H1 (cell line): ENCODE measurements at regions not wholly inside any gene's neighbourhood (a gene's known extent, or its start where the extent isn't known, plus 50 kb on each side); places are given as distances from the start of the nearest gene placed in this dataset.

ENCODE experiments used
- CTCF ChIA-PET: fragments of 300-600 bp; sonication (Branson Sonifier 250); formaldehyde crosslinking; loops from one replicate; lab custom pipeline; 2021; ENCODE audit not compliant: partially characterized antibody; lab: Charles Lee
- POLR2A ChIA-PET: fragments of 300-600 bp; sonication (Branson Sonifier 250); formaldehyde crosslinking; loops from one replicate; lab custom pipeline; 2021; ENCODE audit warnings: inconsistent platforms; ENCODE audit not compliant: partially characterized antibody; lab: Charles Lee
- DNase-seq, 2 experiments: peaks; one replicate each; pipeline versions ENCODE4 v3.0.0 to v3.0.0-alpha.2; 2010 to 2022; ENCODE audit warnings: low spot score in 2 of 2, low read depth in 1 of 2, mixed read lengths in 1 of 2
- FAIRE-seq: peaks from 2 replicates; lab custom pipeline; 2011; peaks lifted over from hg19 to GRCh38; lab: Jason Lieb, UNC
- H2AFZ ChIP-seq: 2 replicates; pipeline ENCODE4 v1.8.1; 2012; ENCODE audit warnings: low read length, inconsistent platforms
- H2AK5ac ChIP-seq: 2 replicates; pipeline ENCODE4 v1.6.1; 2013; ENCODE audit warnings: low read depth, low read length
- H2BK120ac ChIP-seq: replicated peaks from 2 replicates; pipeline ENCODE3; 2013; ENCODE audit warnings: low read depth, low read length, inconsistent platforms
- H2BK12ac ChIP-seq: 2 replicates; pipeline ENCODE4 v1.6.1; 2013; ENCODE audit warnings: low read depth, low read length
- H2BK15ac ChIP-seq: 2 replicates; pipeline ENCODE4 v1.6.1; 2013; ENCODE audit warnings: low read length
- H2BK20ac ChIP-seq: 2 replicates; pipeline ENCODE4 v1.6.1; 2013; ENCODE audit warnings: low read length
- H2BK5ac ChIP-seq: 2 replicates; pipeline ENCODE4 v1.6.1; 2013; ENCODE audit warnings: low read depth, low read length
- H3K14ac ChIP-seq: 2 replicates; pipeline ENCODE4 v1.6.1; 2013; ENCODE audit warnings: inconsistent platforms; ENCODE audit not compliant: insufficient read length
- H3K18ac ChIP-seq: 2 replicates; pipeline ENCODE4 v1.6.1; 2013; ENCODE audit warnings: low read length; ENCODE audit errors: extremely low read depth
- H3K23ac ChIP-seq: 2 replicates; pipeline ENCODE4 v1.6.1; 2013; ENCODE audit warnings: inconsistent platforms; ENCODE audit not compliant: insufficient read length
- H3K23me2 ChIP-seq: 2 replicates; pipeline ENCODE4 v1.6.1; 2013; ENCODE audit warnings: low read depth, low read length
- H3K27ac ChIP-seq: 2 replicates; pipeline ENCODE4 v1.6.1; 2011; ENCODE audit warnings: low read depth, low read length, inconsistent platforms
- H3K27me3 ChIP-seq, 4 experiments: replicated peaks in 1 of 4; 1 replicate in 1 of 4; 2 replicates in 3 of 4; pipeline versions ENCODE4 v1.6.1 to v1.8.1; 2011 to 2013; ENCODE audit warnings: low read length in 3 of 4, mild to moderate bottlenecking in 3 of 4, inconsistent platforms in 2 of 4, mixed read lengths in 2 of 4, moderate library complexity in 1 of 4; ENCODE audit not compliant: control insufficient read depth in 3 of 4, insufficient read depth in 3 of 4; ENCODE audit errors: extremely low read depth in 1 of 4
- H3K36me3 ChIP-seq, 4 experiments: 2 replicates each; pipeline versions ENCODE4 v1.6.1 to v1.8.1; 2011 to 2013; ENCODE audit warnings: mild to moderate bottlenecking in 4 of 4, low read length in 3 of 4, moderate library complexity in 2 of 4, control low read depth in 1 of 4, inconsistent platforms in 1 of 4; ENCODE audit not compliant: insufficient read depth in 4 of 4, control insufficient read depth in 2 of 4
- H3K4ac ChIP-seq: replicated peaks from 2 replicates; pipeline ENCODE3; 2013; ENCODE audit warnings: low read length, low read depth, mixed read lengths, inconsistent platforms; ENCODE audit not compliant: insufficient read length
- H3K4me1 ChIP-seq, 4 experiments: replicated peaks in 1 of 4; 1 replicate in 1 of 4; 2 replicates in 3 of 4; pipeline versions ENCODE4 v1.6.1 to v1.8.1; 2011 to 2013; ENCODE audit warnings: low read length in 3 of 4, inconsistent platforms in 2 of 4, mixed read lengths in 1 of 4; ENCODE audit not compliant: insufficient read depth in 4 of 4, control insufficient read depth in 3 of 4
- H3K4me2 ChIP-seq, 2 experiments: 2 replicates each; pipeline versions ENCODE4 v1.6.1 to v1.8.1; 2011 to 2013; ENCODE audit warnings: low read depth in 2 of 2, low read length in 2 of 2, control low read depth in 1 of 2, inconsistent platforms in 1 of 2, mild to moderate bottlenecking in 1 of 2; ENCODE audit not compliant: insufficient read depth in 1 of 2
- H3K4me3 ChIP-seq, 4 experiments: fragments of 200-600, 300-600 bp in 1 of 4; sonication (generic), shearing (Covaris generic), sonication (Bioruptor Twin) in 1 of 4; 2 replicates each; pipeline versions ENCODE4 v1.5.1 to v1.8.1; 2011 to 2016; ENCODE audit warnings: low read length in 4 of 4, low read depth in 3 of 4, control low read depth in 2 of 4, inconsistent platforms in 2 of 4, mild to moderate bottlenecking in 2 of 4, mixed read lengths in 1 of 4, moderate library complexity in 1 of 4; ENCODE audit not compliant: insufficient read depth in 2 of 4; ENCODE audit errors: extremely low read depth in 1 of 4
- H3K56ac ChIP-seq: replicated peaks from 2 replicates; pipeline ENCODE3; 2013; ENCODE audit warnings: low read depth, mild to moderate bottlenecking, mixed read lengths, low read length, inconsistent platforms; ENCODE audit not compliant: insufficient read length
- H3K79me1 ChIP-seq: 2 replicates; pipeline ENCODE4 v1.6.1; 2013; ENCODE audit warnings: low read depth, low read length, control low read depth
- H3K79me2 ChIP-seq, 2 experiments: 2 replicates each; pipeline versions ENCODE4 v1.6.1 to v1.8.1; 2012 to 2013; ENCODE audit warnings: low read length in 2 of 2, mild to moderate bottlenecking in 2 of 2, inconsistent platforms in 1 of 2; ENCODE audit not compliant: insufficient read depth in 2 of 2, control insufficient read depth in 1 of 2
- H3K9ac ChIP-seq, 4 experiments: replicated peaks in 1 of 4; 1 replicate in 1 of 4; 2 replicates in 3 of 4; pipeline versions ENCODE4 v1.6.1 to v1.8.1; 2011 to 2013; ENCODE audit warnings: low read depth in 3 of 4, low read length in 3 of 4, control low read depth in 2 of 4, mild to moderate bottlenecking in 2 of 4, moderate library complexity in 2 of 4, inconsistent platforms in 1 of 4; ENCODE audit errors: extremely low read depth in 1 of 4
- H3K9me3 ChIP-seq, 2 experiments: 2 replicates each; pipeline versions ENCODE4 v1.6.1 to v1.8.1; 2012 to 2013; ENCODE audit warnings: mild to moderate bottlenecking in 2 of 2, moderate library complexity in 2 of 2, control low read depth in 1 of 2, inconsistent platforms in 1 of 2, low read depth in 1 of 2, low read length in 1 of 2, mixed read lengths in 1 of 2; ENCODE audit not compliant: insufficient read depth in 2 of 2
- H4K20me1 ChIP-seq, 2 experiments: replicated peaks in 1 of 2; 2 replicates each; pipeline versions ENCODE3 to v1.8.1; 2011 to 2013; ENCODE audit warnings: inconsistent platforms in 2 of 2, low read length in 2 of 2, mild to moderate bottlenecking in 1 of 2; ENCODE audit not compliant: insufficient read depth in 2 of 2, control insufficient read depth in 1 of 2
- H4K5ac ChIP-seq: 2 replicates; pipeline ENCODE4 v1.6.1; 2013; ENCODE audit warnings: low read length, low read depth, mixed read lengths, inconsistent platforms; ENCODE audit not compliant: insufficient read length
- H4K8ac ChIP-seq: 2 replicates; pipeline ENCODE4 v1.8.0; 2013; ENCODE audit warnings: mild to moderate bottlenecking, moderate library complexity, low read length, inconsistent platforms; ENCODE audit not compliant: insufficient read depth; ENCODE audit errors: extremely low read depth
- H4K91ac ChIP-seq: replicated peaks from 2 replicates; pipeline ENCODE3; 2013; ENCODE audit warnings: low read length, mixed read lengths, inconsistent platforms; ENCODE audit not compliant: insufficient read length
- ASH2L ChIP-seq: fragments of 200-600, 300-600 bp; sonication (generic); IDR thresholded peaks from one replicate; pipeline ENCODE4 v1.7.1; 2017; ENCODE audit warnings: low read length
- BRCA1 ChIP-seq: IDR thresholded peaks from 2 replicates; pipeline ENCODE4 v1.6.1; 2012; ENCODE audit warnings: low read depth, low read length, improper control_type of control experiment
- CTBP2 ChIP-seq: IDR thresholded peaks from 2 replicates; pipeline ENCODE4 v1.7.0; 2011; ENCODE audit warnings: borderline replicate concordance, mild to moderate bottlenecking, moderate library complexity, mixed read lengths, low read length; ENCODE audit not compliant: insufficient read depth, insufficient read length
- HDAC6 ChIP-seq: IDR thresholded peaks from one replicate; pipeline ENCODE4 v1.7.1; 2012; ENCODE audit warnings: low read depth, mild to moderate bottlenecking, inconsistent platforms, low read length, moderate library complexity
- JUN ChIP-seq: IDR thresholded peaks from 2 replicates; pipeline ENCODE4 v1.6.1; 2011; ENCODE audit warnings: low read depth, mild to moderate bottlenecking, improper control_type of control experiment, low read length
- KDM4A ChIP-seq: IDR thresholded peaks from one replicate; pipeline ENCODE4 v1.7.1; 2012; ENCODE audit warnings: low read depth, mild to moderate bottlenecking, moderate library complexity, low read length, inconsistent platforms; ENCODE audit not compliant: severe bottlenecking
- RNF2 ChIP-seq: fragments of 200-900, 300-1000 bp; sonication (generic); IDR thresholded peaks from 2 replicates; pipeline ENCODE4 v1.7.1; 2016; ENCODE audit warnings: borderline replicate concordance, low read depth, mild to moderate bottlenecking, antibody characterized with exemption, low read length; ENCODE audit not compliant: poor library complexity, severe bottlenecking; ENCODE audit errors: missing control alignments
- SAP30 ChIP-seq: fragments of 300-600 bp; sonication (generic); IDR thresholded peaks from 2 replicates; pipeline ENCODE4 v1.7.1; 2012; ENCODE audit warnings: low read length, moderate library complexity, mild to moderate bottlenecking, inconsistent platforms; ENCODE audit not compliant: insufficient read depth, insufficient replicate concordance
- SIX5 ChIP-seq: IDR thresholded peaks from 2 replicates; pipeline ENCODE4 v1.6.1; 2011; ENCODE audit warnings: mild to moderate bottlenecking, low read depth, low read length
- TAF7 ChIP-seq: optimal IDR thresholded peaks from 2 replicates; pipeline ENCODE3; 2011; ENCODE audit warnings: low read depth, mild to moderate bottlenecking, inconsistent platforms, low read length, moderate library complexity, borderline replicate concordance
- TF ChIP-seq, protein P1 (sequence below): IDR thresholded peaks from 2 replicates; pipeline ENCODE4 v1.6.1; 2012; ENCODE audit warnings: low read length, inconsistent platforms

GRCh38 chr13:107284173-107284572 is 716.2 kb upstream of the ARGLU1 start:
- H2AFZ ChIP-seq, result no peak overlapping the region
- CTCF ChIA-PET, result interaction anchor here (0.7 to 1.1 kb wide), 2 partner anchors 17 to 75 kb away, joined by 4 read pairs; no protein-coding TSS in a partner anchor
- no peak for FAIRE-seq

More at GRCh38 chr13:107284173-107284572, 716.2 kb upstream of the ARGLU1 start:
- POLR2A ChIA-PET, result no interaction called here
- no peak overlapping the region for H3K9ac ChIP-seq
- no peak overlapping the region for H2BK20ac ChIP-seq
- H3K23me2 ChIP-seq, result no peaks in the 10 kb centered on the region
- H3K14ac ChIP-seq, result no peak overlapping the region
- TF ChIP-seq SAP30 (no peak), JUN (no peak), BRCA1 (no peak), SIX5 (no peak), TAF7 (no peak), KDM4A (no peak), CTBP2 (no peak), HDAC6 (no peak), ASH2L (no peak), RNF2 (no peak)
- TF ChIP-seq, protein P1, sequence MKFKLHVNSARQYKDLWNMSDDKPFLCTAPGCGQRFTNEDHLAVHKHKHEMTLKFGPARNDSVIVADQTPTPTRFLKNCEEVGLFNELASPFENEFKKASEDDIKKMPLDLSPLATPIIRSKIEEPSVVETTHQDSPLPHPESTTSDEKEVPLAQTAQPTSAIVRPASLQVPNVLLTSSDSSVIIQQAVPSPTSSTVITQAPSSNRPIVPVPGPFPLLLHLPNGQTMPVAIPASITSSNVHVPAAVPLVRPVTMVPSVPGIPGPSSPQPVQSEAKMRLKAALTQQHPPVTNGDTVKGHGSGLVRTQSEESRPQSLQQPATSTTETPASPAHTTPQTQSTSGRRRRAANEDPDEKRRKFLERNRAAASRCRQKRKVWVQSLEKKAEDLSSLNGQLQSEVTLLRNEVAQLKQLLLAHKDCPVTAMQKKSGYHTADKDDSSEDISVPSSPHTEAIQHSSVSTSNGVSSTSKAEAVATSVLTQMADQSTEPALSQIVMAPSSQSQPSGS, result no peak
- no peak for DNase-seq
- H3K4me1 ChIP-seq, result peaks cover 0 to 2% (median 0%) of the 10 kb centered on the region in 4 experiments; a peak in 1 of 7 replicates
- H3K79me2 ChIP-seq, result no peaks in the 10 kb centered on the region
- no peak overlapping the region for H3K56ac ChIP-seq
- H3K27me3 ChIP-seq, result no peaks in the 10 kb centered on the region
- no peaks in the 10 kb centered on the region for H4K20me1 ChIP-seq
- no peak overlapping the region for H2BK5ac ChIP-seq
- no peaks in the 10 kb centered on the region for H3K9me3 ChIP-seq
- no peak overlapping the region for H3K23ac ChIP-seq
- no peak overlapping the region for H2BK15ac ChIP-seq
- no peak overlapping the region for H2BK12ac ChIP-seq
- no peak overlapping the region for H3K18ac ChIP-seq
- H4K5ac ChIP-seq, result no peak overlapping the region
- no peak overlapping the region for H3K4ac ChIP-seq
- no peak overlapping the region for H2AK5ac ChIP-seq
- H3K27ac ChIP-seq, result no peak overlapping the region
- no peak overlapping the region for H3K4me3 ChIP-seq
- no peak overlapping the region for H3K4me2 ChIP-seq
- H4K91ac ChIP-seq, result no peak overlapping the region
- H4K8ac ChIP-seq, result no peak overlapping the region
- H2BK120ac ChIP-seq, result no peak overlapping the region
- no peaks in the 10 kb centered on the region for H3K79me1 ChIP-seq
- H3K36me3 ChIP-seq, result no peaks in the 10 kb centered on the region
